ENCODE measurements at regions not wholly inside any gene's neighbourhood (a gene's known extent, or its start where the extent isn't known, plus 50 kb on each side); places are given as distances from the start of the nearest gene placed in this dataset.
"Not testable (repeated sequence)": the region's sequence is repeated elsewhere in the genome, so short reads cannot be mapped to it uniquely, and the experiment has no call there.

DNA sequence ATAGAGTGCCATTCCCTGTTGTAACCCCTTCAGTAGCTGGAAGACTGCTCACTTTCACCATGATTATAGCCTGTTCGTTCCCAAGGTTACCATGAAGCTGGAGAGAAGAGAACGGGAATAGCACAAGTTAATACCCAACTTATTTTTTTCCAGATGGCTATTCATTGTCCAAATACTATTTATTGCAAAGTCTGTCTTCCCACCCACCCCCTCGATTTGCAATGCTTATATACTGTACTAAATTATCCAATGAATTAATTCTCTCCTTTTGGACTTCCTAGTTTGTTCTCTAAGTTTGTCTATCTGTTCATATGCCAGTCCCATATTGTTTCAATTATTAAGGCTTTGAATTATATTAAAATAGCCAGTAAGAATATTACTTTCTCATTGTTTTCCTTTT is 231.0 kb downstream of the RAB11FIP4 start:
- DNase-seq (ENCODE audit: low read depth): no peak
- TF ChIP-seq, protein P1, sequence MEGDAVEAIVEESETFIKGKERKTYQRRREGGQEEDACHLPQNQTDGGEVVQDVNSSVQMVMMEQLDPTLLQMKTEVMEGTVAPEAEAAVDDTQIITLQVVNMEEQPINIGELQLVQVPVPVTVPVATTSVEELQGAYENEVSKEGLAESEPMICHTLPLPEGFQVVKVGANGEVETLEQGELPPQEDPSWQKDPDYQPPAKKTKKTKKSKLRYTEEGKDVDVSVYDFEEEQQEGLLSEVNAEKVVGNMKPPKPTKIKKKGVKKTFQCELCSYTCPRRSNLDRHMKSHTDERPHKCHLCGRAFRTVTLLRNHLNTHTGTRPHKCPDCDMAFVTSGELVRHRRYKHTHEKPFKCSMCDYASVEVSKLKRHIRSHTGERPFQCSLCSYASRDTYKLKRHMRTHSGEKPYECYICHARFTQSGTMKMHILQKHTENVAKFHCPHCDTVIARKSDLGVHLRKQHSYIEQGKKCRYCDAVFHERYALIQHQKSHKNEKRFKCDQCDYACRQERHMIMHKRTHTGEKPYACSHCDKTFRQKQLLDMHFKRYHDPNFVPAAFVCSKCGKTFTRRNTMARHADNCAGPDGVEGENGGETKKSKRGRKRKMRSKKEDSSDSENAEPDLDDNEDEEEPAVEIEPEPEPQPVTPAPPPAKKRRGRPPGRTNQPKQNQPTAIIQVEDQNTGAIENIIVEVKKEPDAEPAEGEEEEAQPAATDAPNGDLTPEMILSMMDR (IDR thresholded peaks at IDR 0.05; ENCODE audit: low read depth, low read length, missing control alignments): no peak
- in situ Hi-C loops (cut with HindIII; ENCODE audit: low sequenced_read_pairs): no loop called here
- no peak overlapping the region for H3K4me3 ChIP-seq (ENCODE audit: low read depth, low read length)

DNA sequence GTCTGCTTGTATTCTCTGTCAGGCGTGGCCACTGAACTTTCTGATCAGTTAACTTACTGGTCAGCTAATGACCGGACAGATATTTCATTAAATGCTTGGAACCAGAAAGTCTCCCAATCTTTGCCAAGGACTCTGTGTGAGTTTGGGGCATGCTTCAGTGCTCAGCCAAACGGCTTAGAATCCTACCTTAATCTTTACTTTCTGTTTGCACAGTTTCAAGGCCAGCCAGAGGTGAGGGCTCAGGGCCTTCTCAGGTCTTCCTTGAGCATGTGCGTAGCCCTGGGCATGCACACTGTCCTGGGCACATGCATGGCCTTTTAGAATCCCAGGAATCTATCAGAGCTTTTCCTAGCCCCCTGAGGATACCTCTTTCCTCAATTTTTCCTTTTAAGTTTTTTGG is 230.1 kb downstream of the RAB11FIP4 start:
- no peak overlapping the region for H3K4me3 ChIP-seq (ENCODE audit: low read depth, low read length)
- TF ChIP-seq, protein P1 (IDR thresholded peaks at IDR 0.05; ENCODE audit: low read depth, low read length, missing control alignments): no peak
- DNase-seq (ENCODE audit: low read depth): no peak
- in situ Hi-C loops (cut with HindIII; ENCODE audit: low sequenced_read_pairs): no loop called here

DNA sequence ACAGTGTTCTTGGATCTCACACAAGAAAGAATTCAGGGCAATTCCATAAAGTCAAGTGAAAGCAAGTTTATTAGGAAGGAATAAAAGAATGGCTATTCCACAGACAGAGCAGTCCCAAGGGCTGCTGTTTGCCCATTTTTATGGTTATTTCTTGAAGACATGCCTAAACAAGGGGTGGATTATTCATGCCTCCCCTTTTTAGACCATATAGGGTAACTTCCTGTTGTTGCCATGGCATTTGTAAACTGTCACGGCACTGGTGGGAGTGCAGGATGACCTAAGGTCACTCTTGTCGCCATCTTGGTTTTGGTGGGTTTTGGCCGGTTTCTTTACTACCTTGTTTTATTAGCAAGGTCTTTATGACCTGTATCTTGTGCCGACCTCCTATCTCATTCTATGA is 219.6 kb downstream of the RAB11FIP4 start:
- H3K4me3 ChIP-seq (ENCODE audit: low read depth, low read length); DNase-seq (ENCODE audit: low read depth); in situ Hi-C loops (cut with HindIII; ENCODE audit: low sequenced_read_pairs): not testable (repeated sequence)

DNA sequence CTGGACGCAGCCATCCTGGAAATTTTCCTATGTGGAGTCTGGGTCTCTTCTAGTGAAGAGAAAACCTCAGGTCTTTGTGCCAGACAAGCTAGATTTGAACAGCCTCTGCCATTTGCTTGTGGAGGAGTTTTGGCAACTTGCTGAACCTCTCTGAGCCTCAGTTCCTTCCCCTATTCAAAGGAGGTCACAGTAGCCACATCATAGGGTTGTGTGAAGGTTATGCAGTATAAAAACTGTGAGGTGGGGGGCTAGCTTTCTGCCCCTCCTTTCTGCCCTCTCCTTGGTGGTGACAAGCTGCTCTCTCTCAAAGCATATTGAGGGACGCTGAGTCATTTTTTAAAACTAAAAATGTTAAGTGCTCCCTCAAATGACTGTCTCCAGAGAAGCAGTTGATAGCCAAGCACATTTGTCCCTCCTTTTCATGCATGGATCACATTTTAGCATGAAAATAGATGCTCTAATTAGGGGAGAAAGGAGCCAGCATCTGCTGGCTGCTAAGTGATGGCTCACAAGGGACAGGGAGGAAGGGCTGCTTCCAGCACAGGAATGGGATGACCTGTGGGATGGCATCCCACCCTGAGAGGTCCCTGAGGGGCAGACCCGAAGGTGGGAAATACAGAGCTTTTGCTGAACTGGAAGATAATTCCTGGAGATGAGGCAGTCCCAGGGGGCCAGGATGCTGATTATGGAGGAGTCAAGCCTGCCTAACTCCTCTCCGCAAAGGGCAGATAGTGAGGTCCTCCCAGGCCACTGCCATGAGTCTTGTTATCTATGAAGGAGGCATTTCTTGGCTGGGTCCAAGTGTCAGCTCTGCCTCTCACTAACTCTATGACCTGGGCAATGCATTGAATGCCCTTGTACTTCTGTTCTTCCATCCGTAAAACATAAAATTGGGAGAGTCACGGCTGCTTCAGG is 218.8 kb downstream of the RAB11FIP4 start:
- TF ChIP-seq, protein P1 (IDR thresholded peaks at IDR 0.05; ENCODE audit: low read depth, low read length, missing control alignments): no peak

DNA sequence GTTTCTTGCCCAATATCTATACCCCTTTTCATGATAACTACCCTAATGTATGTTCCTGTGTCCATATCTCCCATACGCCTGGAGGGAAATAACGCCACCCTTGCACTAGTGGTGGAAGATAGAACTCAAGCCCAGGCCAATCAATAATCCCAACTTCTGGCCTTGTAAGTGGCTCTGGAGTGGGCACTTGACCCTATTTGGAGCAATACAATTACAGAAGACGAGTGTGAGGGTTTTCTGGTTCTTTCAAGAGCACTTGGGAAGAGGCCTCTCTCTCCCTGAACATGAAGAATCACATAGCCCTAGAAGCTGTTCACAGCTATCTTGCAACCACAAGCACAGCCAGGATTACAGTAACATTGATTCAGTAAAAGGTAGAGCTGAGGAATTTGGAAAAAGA is 217.9 kb downstream of the RAB11FIP4 start:
- in situ Hi-C loops (cut with HindIII; ENCODE audit: low sequenced_read_pairs): no loop called here
- TF ChIP-seq, protein P1 (IDR thresholded peaks at IDR 0.05; ENCODE audit: low read depth, low read length, missing control alignments): no peak
- no peak overlapping the region for H3K4me3 ChIP-seq (ENCODE audit: low read depth, low read length)
- no peak for DNase-seq (ENCODE audit: low read depth)

More for the DNA sequence above, 218.8 kb downstream of the RAB11FIP4 start:
- DNase-seq (ENCODE audit: low read depth): no peak
- in situ Hi-C loops (cut with HindIII; ENCODE audit: low sequenced_read_pairs): no loop called here
- H3K4me3 ChIP-seq (ENCODE audit: low read depth, low read length): no peak overlapping the region

DNA sequence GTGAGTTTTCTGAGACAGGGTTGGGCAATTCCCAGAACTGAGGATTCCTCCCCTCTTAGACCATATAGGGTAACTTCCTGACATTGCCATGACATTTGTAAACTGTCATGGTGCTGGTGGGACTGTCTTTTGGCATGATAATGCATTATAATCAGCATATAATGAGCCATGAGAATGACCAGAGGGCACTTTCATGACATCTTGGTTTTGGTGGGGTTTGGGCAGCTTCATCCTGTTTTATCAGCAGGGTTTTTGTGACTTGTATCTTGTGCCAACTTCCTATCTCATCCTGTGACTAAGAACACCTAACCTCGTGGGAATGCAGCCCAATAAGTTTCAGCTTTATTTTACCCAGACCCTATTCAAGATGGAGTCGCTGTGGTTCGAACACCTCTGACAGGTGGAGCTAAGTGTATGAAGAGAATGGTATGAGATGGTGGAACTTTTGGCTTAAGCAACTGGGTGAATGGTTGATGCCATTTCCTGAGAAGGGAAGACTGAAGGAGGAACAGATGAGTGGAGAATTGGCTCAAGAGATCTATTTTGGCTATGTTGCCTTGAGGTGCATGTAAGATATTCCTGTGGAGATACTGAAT is 217.3 kb downstream of the RAB11FIP4 start:
- no peak for DNase-seq (ENCODE audit: low read depth)
- TF ChIP-seq, protein P1 (IDR thresholded peaks at IDR 0.05; ENCODE audit: low read depth, low read length, missing control alignments): no peak
- H3K4me3 ChIP-seq (ENCODE audit: low read depth, low read length): no peak overlapping the region
- in situ Hi-C loops (cut with HindIII; ENCODE audit: low sequenced_read_pairs): no loop called here

DNA sequence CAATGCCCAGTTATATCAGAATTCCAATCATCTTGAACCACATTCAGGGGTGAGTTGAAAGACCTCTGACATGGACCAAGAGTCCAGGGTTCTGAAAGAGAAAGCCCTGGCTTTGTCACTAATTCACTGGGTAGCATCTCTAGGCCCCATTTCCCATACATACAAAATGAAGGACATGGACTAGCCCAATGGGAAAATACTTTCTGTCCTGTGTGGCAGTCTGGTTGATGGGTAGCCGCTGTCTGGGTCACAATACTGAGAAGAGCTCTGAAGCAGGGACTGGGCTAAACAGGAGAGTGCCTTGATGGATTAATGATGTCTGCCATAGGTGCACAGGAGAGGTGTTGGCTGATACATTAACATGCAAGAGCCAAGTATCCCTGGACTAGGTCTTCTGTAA is 214.3 kb downstream of the RAB11FIP4 start:
- TF ChIP-seq, protein P1 (IDR thresholded peaks at IDR 0.05; ENCODE audit: low read depth, low read length, missing control alignments): no peak
- no peak for DNase-seq (ENCODE audit: low read depth)
- no peak overlapping the region for H3K4me3 ChIP-seq (ENCODE audit: low read depth, low read length)
- in situ Hi-C loops (cut with HindIII; ENCODE audit: low sequenced_read_pairs): no loop called here
